AG10803 (cell line): ENCODE measurements at regions not wholly inside any gene's neighbourhood (a gene's known extent, or its start where the extent isn't known, plus 50 kb on each side); places are given as distances from the start of the nearest gene placed in this dataset.

Experiments used
- DNase-seq: peaks from one replicate; pipeline ENCODE4 v3.0.0; 2010; ENCODE audit warnings: low read depth
- H3K4me3 ChIP-seq: 2 replicates; pipeline ENCODE4 v1.5.1; 2011; ENCODE audit warnings: mild to moderate bottlenecking, low read length, control low read depth
- CTCF ChIP-seq: conservative IDR thresholded peaks from 2 replicates; pipeline ENCODE4 v1.5.1; 2011; ENCODE audit warnings: mild to moderate bottlenecking, low read length, control low read depth, inconsistent platforms

GRCh38 chr13:106794117-106794516 is 226.2 kb upstream of the ARGLU1 start:
- no peak overlapping the region for H3K4me3 ChIP-seq
- DNase-seq: no peak
- TF ChIP-seq CTCF: no peak

GRCh38 chr13:106789911-106790310 is 222.0 kb upstream of the ARGLU1 start:
- H3K4me3 ChIP-seq: no peak overlapping the region
- no peak for TF ChIP-seq CTCF
- DNase-seq: no peak

- no peak for TF ChIP-seq CTCF
- no peak for DNase-seq
- no peak overlapping the region for H3K4me3 ChIP-seq
These were observed 218.1 kb upstream of the ARGLU1 start for GRCh38 chr13:106786006-106786563.

GRCh38 chr13:106774621-106775020 is 206.7 kb upstream of the ARGLU1 start:
- no peak for TF ChIP-seq CTCF
- no peak for DNase-seq
- H3K4me3 ChIP-seq: no peak overlapping the region

- no peak overlapping the region for H3K4me3 ChIP-seq
- DNase-seq: no peak
- TF ChIP-seq CTCF: no peak
These were observed 204.2 kb upstream of the ARGLU1 start for GRCh38 chr13:106772006-106772601.

- DNase-seq: no peak
- H3K4me3 ChIP-seq: no peak overlapping the region
- no peak for TF ChIP-seq CTCF
These were observed 201.1 kb upstream of the ARGLU1 start for GRCh38 chr13:106768991-106769390.

- no peak overlapping the region for H3K4me3 ChIP-seq
- no peak for TF ChIP-seq CTCF
- DNase-seq: no peak
These were observed 194.8 kb upstream of the ARGLU1 start for GRCh38 chr13:106762708-106763107.
